H54 (cell line): ENCODE measurements at regions not wholly inside any gene's neighbourhood (a gene's known extent, or its start where the extent isn't known, plus 50 kb on each side); places are given as distances from the start of the nearest gene placed in this dataset.
"Not testable (repeated sequence)": the region's sequence is repeated elsewhere in the genome, so short reads cannot be mapped to it uniquely, and the experiment has no call there.

ENCODE experiments used
- DNase-seq: peaks from one replicate; pipeline ENCODE4 v3.0.0; 2011; ENCODE audit warnings: low spot score, mixed read lengths; ENCODE audit not compliant: insufficient read length
- FAIRE-seq: peaks from 3 replicates; lab custom pipeline; 2011; peaks lifted over from hg19 to GRCh38; lab: Jason Lieb, UNC
- POLR2A ChIP-seq: IDR thresholded peaks from 2 replicates; pipeline ENCODE4 v1.6.1; 2011; ENCODE audit warnings: low read depth, mild to moderate bottlenecking, low read length

DNA sequence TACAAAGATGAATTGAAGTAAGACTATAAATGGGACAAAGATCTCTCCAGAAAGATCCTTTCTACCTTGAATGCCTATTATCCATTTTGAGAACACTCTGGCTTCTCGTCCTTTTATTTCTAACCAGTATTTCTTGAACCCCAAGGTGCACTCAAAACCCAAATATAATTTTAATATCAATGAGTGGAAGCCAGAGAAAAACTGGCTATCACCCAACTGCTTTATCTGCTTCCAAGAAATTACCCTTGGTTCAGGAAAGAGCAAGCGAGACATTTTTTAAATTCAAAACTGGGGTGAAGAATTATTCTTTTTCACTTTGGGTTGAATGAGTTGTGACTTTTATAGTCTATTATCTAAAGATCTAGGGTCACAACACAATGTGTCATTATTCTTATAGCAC lies 221.3 kb downstream of the PTH2R start:
- DNase-seq (no peak), FAIRE-seq (no peak)
- TF ChIP-seq POLR2A = no peak

DNA sequence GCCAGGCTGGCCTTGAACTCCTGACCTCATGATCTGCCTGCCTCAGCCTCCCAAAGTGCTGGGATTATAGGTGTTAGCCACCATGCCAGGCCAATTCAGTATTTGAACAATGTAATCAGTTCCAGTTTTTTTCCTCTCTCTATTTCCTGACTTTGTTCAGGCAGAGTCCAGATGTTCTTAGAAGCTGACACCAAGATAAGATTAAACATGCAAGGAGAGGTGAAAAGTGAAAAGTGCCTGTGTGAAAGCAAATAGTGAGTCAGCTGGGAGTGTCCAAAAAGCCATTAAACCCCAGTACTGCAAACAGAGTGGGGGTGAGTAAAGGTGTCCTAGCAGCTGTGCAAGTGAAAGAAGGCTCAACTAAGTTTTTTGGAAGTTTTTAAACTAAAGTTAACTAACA lies 231.5 kb downstream of the PTH2R start:
- no peak for TF ChIP-seq POLR2A
- no peak for DNase-seq
- no peak for FAIRE-seq

DNA sequence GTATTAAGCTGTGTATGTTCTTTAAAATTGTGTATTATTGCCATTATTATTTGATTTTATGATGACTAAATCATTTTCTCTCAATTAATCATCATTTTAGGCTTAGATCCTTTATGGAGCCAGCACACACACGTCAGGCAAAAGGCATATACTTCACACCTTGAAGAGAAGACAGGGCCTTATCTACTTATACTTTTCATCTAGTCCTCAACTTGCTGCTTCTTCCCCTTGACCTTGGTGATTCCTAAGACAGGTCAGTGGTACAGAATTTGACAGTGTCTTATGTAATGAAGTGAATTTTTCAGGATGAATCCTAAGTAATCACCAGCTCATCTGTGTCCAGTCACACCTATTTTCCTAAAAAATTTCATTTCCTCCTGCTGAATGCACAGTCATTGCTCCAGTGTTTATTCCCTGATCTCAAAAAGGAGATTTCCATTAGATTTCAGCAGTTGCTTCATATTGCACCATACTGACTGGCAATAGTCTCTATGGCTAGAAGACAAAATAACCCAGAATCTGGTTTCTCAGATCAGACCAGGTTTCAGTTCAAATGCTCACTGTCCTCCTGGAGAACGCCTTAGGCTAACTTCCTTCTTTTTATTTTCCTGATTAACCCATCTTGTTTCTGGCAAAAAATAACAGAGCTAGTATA lies 235.7 kb downstream of the PTH2R start:
- FAIRE-seq = no peak
- no peak for DNase-seq
- no peak for TF ChIP-seq POLR2A

GRCh38 chr2:208643145-208643544 lies 236.6 kb downstream of the PTH2R start:
- DNase-seq (no peak), FAIRE-seq (no peak)
- TF ChIP-seq POLR2A = no peak

DNA sequence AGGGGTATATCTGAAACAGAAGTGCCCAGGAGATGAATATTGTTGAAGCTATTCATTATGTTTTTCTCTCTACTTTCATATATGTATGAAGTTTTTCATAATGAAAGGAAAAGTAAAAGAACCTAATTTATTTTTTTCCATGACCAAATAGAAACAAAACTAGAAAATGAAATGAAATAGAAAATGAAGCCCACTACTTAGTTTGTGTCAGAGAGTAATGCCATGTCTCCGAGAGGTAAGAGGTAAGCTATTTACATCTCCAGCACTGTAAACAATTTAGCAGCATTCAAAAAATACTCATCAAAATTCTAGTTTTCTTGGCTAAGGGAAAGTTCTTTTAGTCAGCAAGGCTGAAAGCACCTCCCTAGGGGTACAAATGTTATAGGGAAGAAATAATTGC lies 238.6 kb downstream of the PTH2R start:
- FAIRE-seq (no peak), DNase-seq (no peak)
- no peak for TF ChIP-seq POLR2A

GRCh38 chr2:208648368-208648767 lies 241.8 kb downstream of the PTH2R start:
- DNase-seq (no peak), FAIRE-seq (no peak)
- no peak for TF ChIP-seq POLR2A

GRCh38 chr2:208653383-208653782 lies 246.8 kb downstream of the PTH2R start:
- no peak for FAIRE-seq

DNA sequence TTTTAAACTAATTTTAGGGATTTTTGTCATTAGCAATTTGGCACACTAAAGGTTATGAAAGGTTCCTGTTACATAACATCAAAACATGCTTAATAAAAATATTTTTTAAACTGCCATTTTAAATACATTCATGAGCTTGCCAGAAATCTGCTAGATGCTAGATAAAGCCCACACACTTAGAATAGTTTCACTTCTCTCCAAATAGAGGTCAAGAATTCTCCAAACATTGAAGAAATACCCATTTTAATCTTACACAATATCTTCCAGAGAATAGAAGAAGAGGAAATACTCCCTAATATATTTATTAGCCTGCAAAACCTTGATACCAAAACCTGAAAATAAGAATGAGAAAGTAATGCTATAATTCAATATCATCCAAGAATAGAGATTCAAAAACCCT lies 247.5 kb downstream of the PTH2R start:
- DNase-seq (no peak), FAIRE-seq (no peak)
- TF ChIP-seq POLR2A = no peak

More at GRCh38 chr2:208653383-208653782, 246.8 kb downstream of the PTH2R start:
- DNase-seq = no peak
- no peak for TF ChIP-seq POLR2A

DNA sequence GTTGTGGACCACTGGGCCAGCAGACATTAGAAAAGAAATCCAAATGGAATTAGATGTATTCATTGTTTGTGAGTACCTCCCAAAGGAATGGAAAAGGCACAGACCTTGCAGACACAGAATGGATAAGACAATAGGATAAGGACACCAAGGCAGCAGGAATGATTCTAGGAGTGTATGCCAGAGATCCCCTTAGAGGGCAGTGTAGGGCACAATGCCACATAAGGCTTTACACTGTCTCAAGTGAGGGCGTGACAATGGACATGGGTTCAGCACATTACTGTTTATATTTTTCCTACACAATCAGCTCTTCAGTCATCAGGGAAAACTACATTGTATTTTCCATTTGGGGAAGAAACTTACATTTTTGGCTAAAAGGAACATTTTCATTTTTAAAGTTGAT lies 250.9 kb downstream of the PTH2R start:
- FAIRE-seq = no peak
- no peak for TF ChIP-seq POLR2A
- no peak for DNase-seq

DNA sequence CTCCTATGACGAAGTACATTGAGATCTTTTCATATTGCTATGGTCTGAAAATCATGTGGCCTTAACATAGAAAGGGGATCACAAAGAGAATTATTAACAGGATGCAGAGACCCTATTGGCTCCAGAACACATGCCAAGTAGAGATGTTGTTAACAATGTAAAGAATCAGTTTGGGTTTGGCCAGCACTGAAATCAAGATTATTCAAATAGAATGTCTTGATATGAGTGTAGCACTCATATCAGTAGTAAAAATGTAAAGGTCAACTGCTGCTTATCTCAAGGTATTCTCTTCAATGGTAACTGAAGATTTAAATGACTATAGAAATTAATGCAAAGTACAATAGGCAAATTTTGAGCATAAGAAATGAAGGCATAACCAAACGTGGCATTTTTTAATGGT lies 262.8 kb downstream of the PTH2R start:
- no peak for DNase-seq
- no peak for TF ChIP-seq POLR2A
- no peak for FAIRE-seq

DNA sequence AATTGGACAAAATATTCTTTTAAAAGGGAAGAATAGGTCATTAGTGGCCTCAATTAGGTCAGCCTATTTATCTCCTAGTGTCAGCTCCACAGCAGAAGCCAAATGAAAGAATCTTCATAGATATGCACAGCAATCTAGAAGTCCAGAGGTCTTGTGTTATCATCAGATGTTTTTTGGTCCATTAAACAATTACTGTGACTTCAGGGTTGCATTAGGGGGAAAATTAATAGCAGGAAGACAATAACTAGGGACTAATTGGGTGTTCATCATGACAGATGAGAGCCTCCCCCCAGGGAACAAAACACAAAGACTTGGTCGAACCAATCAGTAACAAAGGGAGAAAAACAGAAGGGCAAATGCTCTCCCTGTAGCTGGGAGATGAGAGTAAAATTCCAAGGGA lies 264.7 kb downstream of the PTH2R start:
- no peak for TF ChIP-seq POLR2A
- no peak for DNase-seq
- no peak for FAIRE-seq

- no peak for DNase-seq
- no peak for FAIRE-seq
- TF ChIP-seq POLR2A = no peak
Measured at GRCh38 chr2:208671886-208672680, 265.5 kb downstream of the PTH2R start.

- FAIRE-seq (no peak), DNase-seq (no peak)
- no peak for TF ChIP-seq POLR2A
Measured at GRCh38 chr2:208673631-208674030, 267.0 kb downstream of the PTH2R start.

- FAIRE-seq (no peak), DNase-seq (no peak)
- TF ChIP-seq POLR2A = no peak
Measured at GRCh38 chr2:208674919-208675318, 268.3 kb downstream of the PTH2R start.

GRCh38 chr2:208685929-208686328 lies 279.3 kb downstream of the PTH2R start:
- not testable (repeated sequence) for DNase-seq, FAIRE-seq
